IMR-90 (cell line): ENCODE measurements at regions not wholly inside any gene's neighbourhood (a gene's known extent, or its start where the extent isn't known, plus 50 kb on each side); places are given as distances from the start of the nearest gene placed in this dataset.

Source experiments
- BHLHE40 ChIP-seq: fragments of 150-350 bp; IDR thresholded peaks from 2 replicates; pipeline ENCODE4 v1.6.1; 2016; ENCODE audit warnings: mild to moderate bottlenecking, low read depth, low read length
- ELK1 ChIP-seq: fragments of 150-350 bp; IDR thresholded peaks from 2 replicates; pipeline ENCODE4 v1.6.1; 2016; ENCODE audit warnings: low read depth, mild to moderate bottlenecking, low read length, moderate library complexity, borderline replicate concordance
- FOS ChIP-seq: fragments of 150-350 bp; IDR thresholded peaks from 2 replicates; pipeline ENCODE4 v1.6.1; 2016; ENCODE audit warnings: low read depth, low read length
- NFE2L2 ChIP-seq: fragments of 150-350 bp; IDR thresholded peaks from 2 replicates; pipeline ENCODE4 v1.6.1; 2016; ENCODE audit warnings: low read depth, mild to moderate bottlenecking, low read length
- POLR2A ChIP-seq: IDR thresholded peaks from 2 replicates; pipeline ENCODE4 v1.6.1; 2012; ENCODE audit warnings: mild to moderate bottlenecking, low read depth, low read length
- TF ChIP-seq, protein P1 (sequence below): conservative IDR thresholded peaks from 2 replicates; pipeline ENCODE4 v1.5.1; 2012; ENCODE audit warnings: mild to moderate bottlenecking, low read depth, low read length, improper control_type of control experiment
- TF ChIP-seq, protein P2 (sequence below): fragments of 150-350 bp; IDR thresholded peaks from 2 replicates; pipeline ENCODE4 v1.6.1; 2017; ENCODE audit warnings: mild to moderate bottlenecking, antibody characterized with exemption, low read length, low read depth

DNA sequence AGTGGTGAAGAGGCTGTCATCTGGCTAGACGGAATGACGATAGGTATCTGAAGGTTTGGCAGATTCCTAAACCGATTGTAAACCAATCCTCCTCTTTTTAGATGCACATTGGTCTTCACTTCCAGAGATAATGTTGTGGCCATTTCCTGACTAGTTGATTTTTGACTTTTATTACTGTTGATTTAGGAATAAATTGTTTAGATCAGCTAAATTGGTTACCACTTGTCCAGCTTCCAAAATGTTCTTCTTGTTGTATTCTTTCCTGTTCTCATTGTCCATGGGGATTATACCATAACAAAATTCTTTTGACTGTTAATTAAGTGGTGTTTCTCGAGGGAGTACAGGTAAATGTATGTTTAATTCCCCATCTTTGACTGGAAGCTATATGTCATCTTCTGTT is 119.7 kb downstream of the MACROH2A1 start:
- no peak for TF ChIP-seq ELK1
- TF ChIP-seq, protein P1, sequence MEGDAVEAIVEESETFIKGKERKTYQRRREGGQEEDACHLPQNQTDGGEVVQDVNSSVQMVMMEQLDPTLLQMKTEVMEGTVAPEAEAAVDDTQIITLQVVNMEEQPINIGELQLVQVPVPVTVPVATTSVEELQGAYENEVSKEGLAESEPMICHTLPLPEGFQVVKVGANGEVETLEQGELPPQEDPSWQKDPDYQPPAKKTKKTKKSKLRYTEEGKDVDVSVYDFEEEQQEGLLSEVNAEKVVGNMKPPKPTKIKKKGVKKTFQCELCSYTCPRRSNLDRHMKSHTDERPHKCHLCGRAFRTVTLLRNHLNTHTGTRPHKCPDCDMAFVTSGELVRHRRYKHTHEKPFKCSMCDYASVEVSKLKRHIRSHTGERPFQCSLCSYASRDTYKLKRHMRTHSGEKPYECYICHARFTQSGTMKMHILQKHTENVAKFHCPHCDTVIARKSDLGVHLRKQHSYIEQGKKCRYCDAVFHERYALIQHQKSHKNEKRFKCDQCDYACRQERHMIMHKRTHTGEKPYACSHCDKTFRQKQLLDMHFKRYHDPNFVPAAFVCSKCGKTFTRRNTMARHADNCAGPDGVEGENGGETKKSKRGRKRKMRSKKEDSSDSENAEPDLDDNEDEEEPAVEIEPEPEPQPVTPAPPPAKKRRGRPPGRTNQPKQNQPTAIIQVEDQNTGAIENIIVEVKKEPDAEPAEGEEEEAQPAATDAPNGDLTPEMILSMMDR, result no peak
- TF ChIP-seq BHLHE40, result no peak
- TF ChIP-seq, protein P2, sequence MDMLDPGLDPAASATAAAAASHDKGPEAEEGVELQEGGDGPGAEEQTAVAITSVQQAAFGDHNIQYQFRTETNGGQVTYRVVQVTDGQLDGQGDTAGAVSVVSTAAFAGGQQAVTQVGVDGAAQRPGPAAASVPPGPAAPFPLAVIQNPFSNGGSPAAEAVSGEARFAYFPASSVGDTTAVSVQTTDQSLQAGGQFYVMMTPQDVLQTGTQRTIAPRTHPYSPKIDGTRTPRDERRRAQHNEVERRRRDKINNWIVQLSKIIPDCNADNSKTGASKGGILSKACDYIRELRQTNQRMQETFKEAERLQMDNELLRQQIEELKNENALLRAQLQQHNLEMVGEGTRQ, result no peak
- TF ChIP-seq POLR2A, result no peak
- no peak for TF ChIP-seq NFE2L2
- TF ChIP-seq FOS, result no peak
